Pons (tissue), 1 donor: ENCODE measurements at regions not wholly inside any gene's neighbourhood (a gene's known extent, or its start where the extent isn't known, plus 50 kb on each side); places are given as distances from the start of the nearest gene placed in this dataset.

Experiments used
- DNase-seq: peaks from one replicate; pipeline ENCODE4 v3.0.0-alpha.2; 2016; ENCODE audit warnings: low spot score

DNA sequence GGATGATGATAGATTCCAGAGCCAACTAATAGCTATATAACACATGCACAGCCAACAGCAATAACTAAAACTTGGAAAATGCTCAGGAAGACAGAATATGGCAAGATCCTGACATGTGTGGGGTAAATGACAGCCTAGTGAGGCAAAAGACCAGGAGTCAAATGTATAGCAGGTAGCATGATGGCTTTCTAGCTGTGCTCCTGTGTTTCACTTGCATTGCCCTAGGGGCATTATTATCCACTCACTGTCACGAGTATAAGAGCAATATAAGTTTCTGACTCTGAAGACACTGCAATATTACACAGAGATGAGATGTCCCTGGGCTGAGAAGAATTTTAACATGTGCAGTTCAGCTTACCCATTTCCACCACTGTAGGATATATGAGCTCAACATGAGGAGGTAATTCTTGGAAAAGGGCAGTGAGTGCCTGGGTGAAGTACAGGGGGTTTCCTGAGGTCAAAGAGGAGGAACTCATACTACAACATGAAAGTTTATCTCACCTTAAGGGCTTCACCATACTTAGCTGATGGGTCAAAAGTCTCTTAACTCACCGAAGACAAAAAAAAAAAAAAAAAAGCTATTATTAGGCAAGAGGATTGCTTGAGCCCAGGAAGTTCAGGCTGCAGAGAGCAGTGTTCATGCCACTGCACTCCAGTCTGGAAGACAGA, 1385.6 kb upstream of the SLC39A10 start:
- no peak for DNase-seq

DNA sequence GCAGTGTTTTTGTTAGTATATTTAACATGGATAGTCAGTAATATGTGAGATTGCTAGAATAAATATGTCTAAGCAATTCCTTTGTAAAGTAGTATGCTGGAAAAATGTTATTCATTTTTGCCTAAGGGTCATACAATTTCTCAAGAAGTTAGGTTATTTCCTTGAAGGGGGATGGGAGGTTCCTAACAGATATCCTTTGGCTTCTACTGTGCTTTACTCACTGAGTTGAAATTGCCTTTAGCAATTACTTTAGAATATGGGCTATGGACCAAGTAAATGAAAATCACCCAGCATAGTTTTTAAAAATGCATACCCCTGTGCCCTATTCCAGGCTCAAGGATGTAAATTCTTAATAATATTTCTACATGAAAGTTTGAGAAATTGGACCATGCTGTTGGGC, 1386.4 kb upstream of the SLC39A10 start:
- DNase-seq: no peak

DNA sequence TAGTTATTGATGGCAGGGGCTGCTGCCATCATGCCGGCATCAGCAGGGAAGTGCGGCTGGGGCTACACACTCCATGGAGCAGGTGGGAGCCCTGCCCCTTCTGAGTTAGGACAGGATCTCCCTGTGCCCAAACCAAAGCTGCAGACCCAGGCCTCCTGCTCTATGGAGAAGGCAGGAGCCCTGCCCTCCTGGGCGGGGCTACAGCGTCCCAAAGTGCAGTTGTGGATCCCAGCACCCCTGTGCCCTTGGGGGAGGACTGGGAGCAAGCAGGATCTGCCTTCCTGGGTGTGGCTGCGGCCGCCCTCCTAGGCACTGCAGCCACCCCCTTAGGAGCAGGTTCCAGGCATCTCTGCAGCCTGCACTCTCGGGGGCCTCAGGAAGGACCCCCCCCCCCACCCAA, 1392.4 kb upstream of the SLC39A10 start:
- DNase-seq: no peak

DNA sequence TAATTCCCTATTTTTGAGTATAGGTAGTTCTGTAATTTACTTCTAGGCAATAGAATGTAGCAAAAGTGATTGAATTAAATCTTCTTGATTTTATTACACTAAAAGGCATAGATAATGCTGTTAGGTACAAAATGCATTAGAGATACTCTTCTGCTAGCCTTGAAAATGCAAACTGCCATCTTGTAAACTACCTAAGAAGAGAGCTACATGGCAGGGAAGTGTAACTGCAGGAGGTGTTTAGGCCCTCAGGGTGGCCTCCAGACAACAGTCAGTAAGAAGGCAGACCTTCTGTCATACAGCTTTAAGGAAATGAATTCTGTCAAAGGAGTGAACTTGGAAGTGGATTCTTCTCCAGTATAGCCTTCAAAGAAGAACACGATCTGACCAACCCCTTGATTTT, 1396.8 kb upstream of the SLC39A10 start:
- no peak for DNase-seq

DNA sequence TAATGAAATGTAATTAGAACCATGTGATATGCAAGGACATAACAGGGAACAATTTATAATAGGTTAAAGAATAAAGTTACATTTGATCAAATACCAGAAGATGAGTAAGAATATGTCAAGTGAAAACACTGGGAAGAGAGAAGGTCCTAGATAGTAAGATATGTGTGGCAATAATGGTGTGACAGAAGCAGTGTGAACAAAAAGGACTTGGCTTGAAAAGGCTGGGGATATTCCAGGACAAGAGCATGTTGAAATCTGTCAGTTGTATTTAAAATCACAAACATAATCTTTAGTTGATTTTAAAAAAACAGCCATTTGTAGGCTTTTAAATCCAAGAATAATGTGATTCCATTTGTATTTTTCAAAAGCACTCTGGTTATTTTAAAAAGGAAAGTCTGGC, 1399.9 kb upstream of the SLC39A10 start:
- DNase-seq: no peak

DNA sequence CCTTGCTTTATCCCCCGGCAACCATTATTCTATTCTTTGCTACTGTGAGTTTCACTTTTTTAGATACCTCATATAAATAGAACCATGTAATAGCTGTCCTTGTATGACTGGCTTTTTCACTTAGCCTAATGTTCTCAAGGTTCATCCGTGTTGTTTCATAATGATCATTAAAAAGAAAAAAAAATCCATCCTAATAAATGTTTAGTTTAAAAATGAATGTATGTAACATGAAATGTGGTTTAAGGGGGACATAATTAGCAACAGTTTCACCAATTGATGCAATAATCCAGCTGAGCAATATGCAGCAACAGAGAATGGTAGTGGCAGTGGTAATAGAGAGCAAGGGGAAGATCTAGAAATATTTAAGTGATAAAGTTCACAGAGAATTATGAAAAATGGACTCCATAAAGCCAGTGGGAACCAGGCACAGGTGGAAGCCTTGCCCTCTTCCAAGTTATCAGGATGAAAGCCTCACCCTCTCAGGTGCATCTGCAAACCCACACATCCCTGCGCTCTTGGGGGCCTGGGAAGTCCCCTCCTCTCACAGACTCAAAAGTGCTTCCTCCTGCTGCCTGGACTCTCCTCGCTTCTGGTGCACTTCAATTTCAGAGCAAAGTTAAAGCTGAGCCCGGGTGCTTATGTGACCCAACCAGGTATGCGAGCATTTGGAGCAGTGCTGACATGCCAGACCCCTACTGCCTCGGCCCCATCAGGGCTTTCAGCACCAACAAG, 1403.3 kb upstream of the SLC39A10 start:
- DNase-seq: no peak

DNA sequence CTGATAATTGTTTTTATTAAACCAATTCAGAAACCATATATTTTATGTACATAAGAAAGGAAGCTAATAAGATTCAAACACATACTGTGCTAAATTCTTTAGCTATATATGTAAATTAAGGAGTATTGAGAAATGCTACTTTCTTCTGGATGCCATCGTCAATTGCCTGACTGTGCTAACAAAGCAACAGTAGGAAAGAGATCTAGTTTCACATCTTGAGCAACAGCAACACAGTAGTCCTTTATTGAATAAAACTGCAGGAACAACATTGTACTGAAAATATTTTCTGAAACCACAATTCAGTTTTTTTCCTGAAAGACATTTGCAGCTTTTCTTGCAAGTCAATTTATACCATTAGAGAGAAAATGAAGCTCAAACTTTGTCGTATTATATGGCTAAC, 1404.9 kb upstream of the SLC39A10 start:
- no peak for DNase-seq

DNA sequence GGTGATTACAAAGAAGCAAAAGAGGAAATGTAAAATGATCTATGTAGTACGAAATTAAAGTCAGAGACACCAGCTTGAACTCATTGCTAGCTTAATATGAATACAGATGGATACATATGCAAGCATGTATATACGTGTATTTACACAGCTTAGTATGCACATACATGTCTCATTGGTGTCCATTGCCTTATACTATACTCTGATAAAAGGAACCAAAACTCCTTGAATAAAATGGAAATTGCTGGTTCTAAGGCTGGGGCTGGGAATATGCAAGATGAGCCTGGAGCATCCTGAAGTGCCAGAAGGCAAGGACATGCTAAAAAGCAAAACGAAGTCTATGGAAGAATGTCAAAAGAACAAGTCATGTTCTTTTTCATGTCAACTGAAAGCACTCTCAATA, 1424.4 kb upstream of the SLC39A10 start:
- no peak for DNase-seq

DNA sequence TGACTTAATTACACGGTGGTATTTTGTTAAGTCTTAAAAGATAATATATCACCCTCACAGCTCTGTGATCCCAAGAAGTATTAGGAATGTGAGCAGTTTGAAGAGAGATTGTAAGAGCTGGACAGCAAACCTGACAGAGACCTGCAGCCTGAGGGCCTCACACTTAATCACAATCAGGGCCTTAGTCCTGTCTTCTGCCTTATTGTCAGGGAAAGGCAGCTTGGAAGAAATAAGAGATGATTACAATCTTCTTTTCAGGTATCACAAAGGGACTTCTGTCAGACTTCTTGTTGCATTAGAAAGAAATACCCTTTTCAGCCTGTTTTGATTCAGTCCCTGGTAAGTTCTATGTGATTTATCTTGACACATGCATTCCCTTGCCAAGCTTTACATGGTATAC, 1433.8 kb upstream of the SLC39A10 start:
- DNase-seq: no peak

DNA sequence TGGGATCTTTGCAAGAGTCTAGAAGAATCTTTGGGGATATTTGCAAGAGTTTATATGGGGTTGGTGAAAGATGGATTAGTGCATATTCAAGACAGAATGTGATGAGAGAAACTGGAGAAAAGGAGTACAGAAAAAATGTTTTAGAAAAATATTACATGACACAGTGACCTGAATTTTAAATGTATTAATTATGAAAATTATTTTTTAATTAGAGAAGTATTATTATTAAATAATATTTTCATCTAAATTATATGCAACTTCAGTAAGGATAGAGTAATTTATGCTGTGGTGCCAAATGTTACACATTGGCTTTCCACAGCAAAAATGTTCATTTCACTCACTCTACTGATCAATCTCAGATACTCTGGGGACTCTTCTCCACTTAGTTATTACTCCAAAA, 1442.8 kb upstream of the SLC39A10 start:
- DNase-seq: no peak

DNA sequence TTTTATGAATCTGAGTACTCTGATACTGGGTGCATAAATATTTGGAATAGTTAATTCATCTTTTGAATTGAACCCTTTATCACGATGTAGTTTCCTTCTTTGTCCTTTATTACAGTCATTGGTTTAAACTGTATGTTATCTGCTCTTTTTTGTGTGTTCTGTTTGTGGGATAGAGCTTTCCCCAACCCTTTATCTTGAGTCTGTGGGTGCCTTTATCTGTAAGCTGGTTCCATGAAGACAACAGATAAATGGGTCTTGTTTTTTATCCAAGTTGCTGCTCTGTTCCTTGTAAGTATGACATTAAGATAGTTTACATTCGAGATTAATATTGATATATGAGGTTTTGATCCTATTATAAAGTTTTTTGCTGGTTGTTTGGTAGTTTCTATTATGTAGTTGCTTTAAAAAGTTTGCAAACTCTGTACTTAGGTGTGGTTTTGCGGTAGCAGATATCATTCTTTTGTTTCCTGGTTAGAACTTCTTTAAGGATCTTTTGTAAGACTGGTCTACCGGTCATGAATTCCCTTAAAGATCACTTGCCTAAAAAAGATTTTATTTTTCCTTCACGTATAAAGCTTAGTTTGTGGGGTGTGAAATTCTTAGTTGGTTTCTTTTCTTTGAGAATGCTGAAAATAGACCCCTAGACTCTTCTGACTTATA, 1451.3 kb upstream of the SLC39A10 start:
- no peak for DNase-seq

DNA sequence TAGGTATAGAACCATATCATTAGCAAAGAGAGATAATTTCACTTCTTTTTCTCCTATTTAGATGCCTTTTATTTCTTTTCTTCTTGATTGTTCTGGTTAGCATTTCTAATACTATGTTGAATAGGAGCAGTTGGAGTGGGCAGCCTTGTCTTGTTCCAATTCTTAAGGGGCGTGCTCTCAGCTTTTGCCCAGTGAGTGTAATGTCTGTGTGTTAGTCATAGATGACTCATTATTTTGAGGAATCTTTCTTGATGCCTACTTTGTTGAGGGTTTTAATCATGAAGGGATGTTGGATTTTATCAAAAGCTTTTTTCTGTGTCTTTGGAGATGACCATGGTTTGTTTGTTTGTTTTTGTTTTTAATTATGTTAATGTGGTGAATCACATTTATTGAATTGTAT, 1453.1 kb upstream of the SLC39A10 start:
- no peak for DNase-seq

DNA sequence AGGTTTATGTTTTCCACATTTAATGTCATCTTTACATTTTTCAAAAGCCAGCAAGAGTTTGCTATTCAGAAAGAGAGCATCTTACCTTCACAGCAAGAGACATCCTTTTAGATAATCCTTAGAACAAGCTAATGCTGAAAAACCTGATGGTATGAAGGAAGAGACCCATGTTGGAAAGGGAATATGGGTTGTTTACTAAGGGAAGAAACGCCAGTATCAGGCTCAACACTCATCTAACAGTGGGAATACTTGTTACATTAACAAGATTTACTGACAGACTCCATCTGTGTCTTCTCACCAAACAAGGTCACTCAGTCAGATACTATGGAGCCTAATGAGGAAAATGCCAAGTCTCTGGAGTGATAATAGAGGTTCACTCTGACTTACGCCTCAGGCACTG, 1474.1 kb upstream of the SLC39A10 start:
- peak; percentile 9 for DNase-seq

DNA sequence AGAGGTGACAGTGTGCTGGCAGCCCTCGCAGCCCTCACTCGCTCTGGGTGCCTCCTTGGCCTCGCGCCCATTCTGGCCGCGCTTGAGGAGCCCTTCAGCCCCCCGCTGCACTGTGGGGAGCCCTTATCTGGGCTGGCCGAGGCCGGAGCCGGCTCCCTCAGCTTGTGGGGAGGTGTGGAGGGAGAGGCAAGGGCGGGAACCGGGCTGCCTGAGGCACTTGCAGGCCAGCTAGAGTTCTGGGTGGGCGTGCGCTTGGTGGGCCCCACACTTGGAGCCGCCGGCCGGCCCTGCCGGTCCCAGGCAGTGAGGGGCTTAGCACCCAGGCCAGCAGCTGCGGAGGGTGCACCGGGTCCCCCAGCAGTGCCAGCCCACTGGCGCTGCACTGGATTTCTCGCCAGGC, 1480.9 kb upstream of the SLC39A10 start:
- no peak for DNase-seq

DNA sequence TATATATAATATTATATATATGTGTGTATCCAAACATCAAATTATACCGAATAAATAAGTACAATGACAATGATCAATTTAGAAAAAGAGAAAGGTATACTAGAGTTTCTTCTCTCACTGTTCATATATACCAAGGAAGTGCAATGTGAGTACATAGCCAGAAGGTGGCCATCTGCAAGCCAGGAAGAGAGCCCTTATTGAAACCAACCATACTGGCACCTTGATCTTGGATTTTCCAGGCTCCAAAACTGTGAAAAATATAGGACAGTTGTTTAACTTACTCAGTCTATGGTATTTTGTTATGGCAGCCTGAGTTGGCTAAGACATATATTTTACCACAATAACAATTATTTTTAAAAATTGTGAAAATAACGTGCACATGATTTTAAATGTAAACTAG, 1490.2 kb upstream of the SLC39A10 start:
- peak; percentile 28 for DNase-seq

DNA sequence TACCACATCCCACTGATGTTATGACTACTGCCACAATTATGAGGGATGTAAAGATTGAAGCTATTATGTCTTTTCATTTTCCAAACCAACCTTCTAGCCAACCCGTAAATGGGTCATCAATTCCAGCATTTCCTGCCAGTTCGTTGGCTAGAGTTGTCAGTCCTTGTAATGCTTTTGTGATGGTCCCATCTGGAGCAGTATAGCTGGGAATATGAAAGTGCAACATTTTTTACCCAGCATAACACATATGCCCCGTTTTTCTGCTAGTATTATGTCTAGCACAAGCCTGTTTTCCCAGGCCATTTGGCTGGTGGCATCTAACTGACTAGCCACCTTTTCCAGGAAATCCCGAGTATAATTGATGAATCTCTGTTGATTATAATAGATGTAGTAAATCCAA, 1501.6 kb upstream of the SLC39A10 start:
- no peak for DNase-seq

DNA sequence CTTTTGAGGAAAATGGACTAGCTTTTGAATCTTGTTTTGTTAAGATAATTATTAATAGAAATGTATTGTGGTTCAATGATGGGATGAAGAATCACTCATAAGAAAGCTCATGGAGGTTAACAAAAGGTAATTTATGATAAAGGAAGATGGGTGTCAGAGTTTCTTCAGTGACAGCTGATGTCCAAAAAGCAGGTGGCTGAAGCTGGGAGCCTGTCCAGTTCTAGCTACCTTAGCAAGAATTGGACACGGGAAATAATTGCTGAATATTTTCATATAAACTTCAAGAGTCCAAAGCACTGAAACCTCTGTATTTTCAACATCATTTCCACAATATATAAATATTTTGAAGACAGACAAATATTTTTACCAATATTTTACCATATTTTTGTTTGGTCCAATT, 1505.8 kb upstream of the SLC39A10 start:
- DNase-seq: no peak

DNA sequence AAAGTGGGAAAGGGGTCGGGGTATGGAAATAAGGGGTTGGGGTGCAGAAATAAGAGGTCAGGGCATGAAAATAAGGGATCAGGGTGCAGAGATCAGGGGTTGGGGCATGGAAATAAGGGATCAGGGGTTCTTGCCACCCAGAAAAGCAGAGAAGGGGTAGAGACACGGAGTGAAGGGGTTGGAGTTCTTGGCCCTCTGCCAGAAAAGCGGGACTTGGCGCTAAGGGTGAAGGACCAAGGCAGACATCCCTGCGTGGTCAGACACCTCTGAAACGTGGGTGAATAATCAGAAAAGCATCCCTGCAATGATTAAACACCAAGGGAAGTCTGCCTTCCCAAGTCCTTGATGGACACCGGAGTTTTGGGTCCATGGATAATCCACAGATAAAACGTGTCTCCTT, 1521.6 kb upstream of the SLC39A10 start:
- DNase-seq: no peak

DNA sequence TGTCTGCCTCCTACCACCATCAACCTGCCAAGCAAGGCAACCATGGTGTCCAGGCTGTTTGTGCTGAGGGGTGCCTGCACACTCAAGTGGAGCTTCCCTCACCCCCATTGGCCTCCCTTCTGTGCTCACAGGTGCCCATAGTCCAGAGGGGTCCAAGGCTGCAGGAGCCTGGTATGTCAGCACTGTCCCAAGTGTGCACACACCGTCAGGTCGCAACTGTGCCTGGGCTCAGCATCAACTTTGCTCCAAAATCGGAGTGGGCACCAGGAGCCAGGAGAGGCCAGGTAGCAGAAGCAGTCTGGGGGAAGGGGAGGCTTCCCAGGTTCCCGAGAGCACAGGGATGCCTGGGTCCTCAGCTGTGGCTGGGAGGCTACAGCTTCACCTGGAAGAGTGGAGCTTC, 1528.2 kb upstream of the SLC39A10 start:
- no peak for DNase-seq

DNA sequence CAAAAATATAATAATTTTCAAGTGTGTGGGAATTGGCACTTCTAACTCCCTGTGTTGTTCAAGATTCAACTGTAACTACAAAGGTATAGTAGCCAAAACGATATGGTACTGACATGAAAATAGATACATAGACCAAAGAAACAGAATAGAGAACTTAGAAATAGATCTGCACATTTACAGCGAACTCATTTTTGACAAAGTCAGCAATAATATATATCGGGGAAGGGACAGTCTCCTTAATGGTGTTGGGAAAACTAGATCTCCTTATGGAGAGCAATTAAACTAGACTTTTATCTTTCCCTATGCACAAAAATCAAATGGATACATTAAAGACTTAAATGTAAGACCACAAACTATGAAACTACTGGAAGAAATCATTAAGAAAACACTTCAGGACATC, 1530.6 kb upstream of the SLC39A10 start:
- DNase-seq: no peak

DNA sequence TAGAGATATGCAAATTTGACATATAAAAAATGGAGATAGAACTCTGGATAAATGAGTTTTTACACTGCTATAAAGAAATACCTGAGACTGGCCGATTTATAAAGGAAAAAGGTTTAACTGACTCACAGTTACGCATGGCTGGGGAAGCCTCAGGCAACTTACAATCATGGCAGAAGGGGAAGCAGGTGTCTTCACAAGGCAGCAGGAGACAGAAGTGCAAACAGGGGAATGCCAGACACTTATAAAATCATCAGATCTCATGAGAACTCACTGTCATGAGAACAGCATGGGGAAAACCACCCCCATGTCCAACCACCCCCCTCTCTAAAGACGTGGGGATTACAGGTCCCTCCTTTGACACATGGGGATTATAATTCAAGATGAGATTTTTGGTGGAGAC, 1540.2 kb upstream of the SLC39A10 start:
- no peak for DNase-seq

DNA sequence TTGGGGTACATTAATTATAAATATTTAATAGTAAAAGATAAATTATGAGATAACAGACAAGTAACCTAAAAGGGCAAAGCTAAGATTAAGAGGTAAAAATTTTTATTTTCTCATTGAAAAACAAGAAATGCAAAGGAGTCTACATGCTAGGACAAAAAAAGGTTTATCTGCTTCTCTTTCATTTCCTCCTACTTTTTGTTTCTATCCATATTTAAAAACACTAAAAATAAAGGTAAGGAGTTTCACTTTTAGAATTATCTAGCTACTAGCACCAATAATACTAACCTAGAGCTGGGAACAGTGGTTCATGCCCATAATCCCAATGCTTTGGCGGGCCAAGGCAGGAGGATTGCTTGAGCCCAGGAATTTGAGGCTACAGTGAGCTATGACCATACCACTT, 1551.7 kb upstream of the SLC39A10 start:
- no peak for DNase-seq

DNA sequence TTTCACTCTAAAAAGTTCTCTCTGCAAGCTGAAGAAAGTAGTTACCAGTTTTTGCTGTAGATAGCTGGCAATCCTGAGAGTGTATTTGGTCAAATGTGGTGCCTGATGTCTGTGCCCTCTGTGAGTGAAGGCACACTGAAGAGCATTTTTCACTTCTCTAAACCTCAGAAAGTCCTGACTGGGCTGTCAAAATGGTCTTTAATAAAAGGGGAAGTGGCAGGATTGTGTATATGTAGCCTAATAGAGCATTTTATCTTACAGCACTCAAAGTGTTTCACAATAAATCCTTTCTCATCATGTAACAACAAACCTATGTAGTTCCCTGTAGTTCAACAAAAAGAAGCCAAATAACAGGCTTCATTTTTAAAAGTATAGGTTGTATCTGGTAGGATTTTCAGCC, 1552.3 kb upstream of the SLC39A10 start:
- DNase-seq: peak; percentile 78
